ENCODE measurements at regions not wholly inside any gene's neighbourhood (a gene's known extent, or its start where the extent isn't known, plus 50 kb on each side); places are given as distances from the start of the nearest gene placed in this dataset.

- TF ChIP-seq EZH2phosphoT487 (IDR thresholded peaks at IDR 0.05; ENCODE audit: insufficient read depth, low read depth) (no peak), EZH2 (IDR thresholded peaks at IDR 0.05; ENCODE audit: insufficient read depth, poor library complexity, severe bottlenecking) (no peak)
Measured at GRCh38 chr6:120857422-120857821, 476.9 kb downstream of the TBC1D32 start.
